GM21447 (cell line): ENCODE measurements at regions not wholly inside any gene's neighbourhood (a gene's known extent, or its start where the extent isn't known, plus 50 kb on each side); places are given as distances from the start of the nearest gene placed in this dataset.
"Not testable (repeated sequence)": the region's sequence is repeated elsewhere in the genome, so short reads cannot be mapped to it uniquely, and the experiment has no call there.

Experiments used
- ATAC-seq: cut with Tn5 transposase; IDR thresholded peaks from one replicate; pipeline ENCODE4 v1.9.1; 2021; ENCODE audit not compliant: unreplicated experiment

DNA sequence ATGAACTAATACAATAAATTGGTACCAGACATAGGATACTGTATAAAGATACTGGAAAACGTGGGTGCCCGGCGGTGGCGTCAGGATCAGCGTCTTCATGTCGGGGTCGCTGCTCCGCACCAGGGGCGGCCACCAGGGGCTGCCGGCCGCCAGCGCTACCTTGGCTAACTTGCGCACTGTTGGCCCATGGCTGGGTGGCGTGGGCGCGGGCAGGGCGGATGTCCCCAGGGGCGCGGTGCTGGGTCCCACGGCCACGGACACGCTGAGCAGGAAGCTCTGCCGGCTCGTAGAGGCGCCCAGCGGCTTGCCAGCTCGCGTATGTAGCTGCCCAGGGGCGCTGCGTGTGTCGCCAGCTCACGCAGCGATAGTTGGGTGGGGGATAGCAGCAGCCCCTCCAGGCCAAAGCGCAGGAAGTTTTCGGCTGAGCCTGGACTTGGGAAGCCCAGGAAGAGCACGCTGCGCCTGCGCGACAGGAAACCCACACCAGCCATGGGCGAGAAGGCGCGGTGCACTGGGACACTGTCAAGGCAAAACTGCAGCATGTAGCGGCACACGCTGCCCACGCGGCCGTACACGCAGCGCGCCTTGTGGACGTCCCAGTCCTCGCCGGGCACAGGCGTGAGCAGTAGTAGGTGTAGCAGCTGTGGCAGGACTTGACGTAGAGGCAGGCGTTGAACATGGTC, 299.9 kb downstream of the CCDC74A start:
- no peak for ATAC-seq

DNA sequence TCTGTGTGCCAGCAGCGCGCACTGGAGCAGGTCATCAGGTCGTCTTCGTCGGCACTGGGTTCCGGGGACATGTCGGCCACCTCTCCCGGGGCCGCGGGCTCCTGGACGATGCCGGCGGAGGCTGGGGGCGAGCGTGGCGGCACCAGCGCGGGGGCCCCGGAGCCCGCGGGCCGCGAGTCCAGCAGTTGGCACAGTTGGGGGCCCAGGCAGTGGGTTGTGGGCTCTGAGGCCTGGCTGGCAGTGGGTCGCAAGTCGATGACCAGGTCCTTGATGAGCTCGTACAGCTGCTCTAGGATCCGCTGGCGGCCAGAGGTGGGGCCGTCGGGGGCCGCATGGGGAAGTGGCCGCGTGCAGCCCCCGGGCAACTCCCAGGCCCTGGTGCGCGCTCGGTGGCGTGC, 300.5 kb downstream of the CCDC74A start:
- ATAC-seq = no peak

- ATAC-seq = not testable (repeated sequence)
These were observed 301.2 kb downstream of the CCDC74A start for GRCh38 chr2:131828633-131829455.

GRCh38 chr2:131829456-131830241, 302.0 kb downstream of the CCDC74A start:
- ATAC-seq = not testable (repeated sequence)

DNA sequence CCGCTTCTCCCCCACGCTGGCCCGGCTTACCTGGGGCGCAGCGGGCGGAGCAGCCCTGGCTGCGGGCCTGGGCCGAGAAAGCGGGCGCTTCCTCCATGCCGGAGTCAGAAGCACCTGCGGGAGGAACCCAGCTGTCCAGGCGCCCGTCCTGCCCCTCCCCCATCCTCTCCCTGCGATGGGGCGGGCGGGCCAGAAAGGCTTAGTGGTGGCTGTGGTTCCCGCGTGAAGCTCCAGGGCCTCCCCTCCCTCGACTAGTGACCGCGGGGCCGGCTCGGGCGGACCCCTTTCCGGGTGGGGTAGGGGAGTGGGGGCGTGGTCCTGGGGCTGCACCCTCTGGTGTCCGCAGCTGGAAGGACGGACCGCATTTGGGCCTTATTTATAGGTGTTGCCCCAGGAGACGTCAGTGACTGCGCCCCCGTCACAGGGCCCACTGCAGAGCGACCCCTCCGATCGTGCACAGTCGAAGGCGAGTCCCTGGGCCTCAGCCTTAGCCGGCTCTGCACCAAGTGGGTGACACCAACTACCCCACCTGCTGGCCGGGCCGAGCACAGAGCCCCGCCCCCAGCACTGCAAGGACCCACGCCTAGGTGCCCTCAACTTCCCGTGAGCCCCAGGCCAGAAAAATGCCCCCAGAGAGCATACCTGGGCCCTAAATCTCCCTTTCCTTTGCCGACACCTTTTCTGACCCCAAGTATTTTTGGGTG, 302.7 kb downstream of the CCDC74A start:
- not testable (repeated sequence) for ATAC-seq

DNA sequence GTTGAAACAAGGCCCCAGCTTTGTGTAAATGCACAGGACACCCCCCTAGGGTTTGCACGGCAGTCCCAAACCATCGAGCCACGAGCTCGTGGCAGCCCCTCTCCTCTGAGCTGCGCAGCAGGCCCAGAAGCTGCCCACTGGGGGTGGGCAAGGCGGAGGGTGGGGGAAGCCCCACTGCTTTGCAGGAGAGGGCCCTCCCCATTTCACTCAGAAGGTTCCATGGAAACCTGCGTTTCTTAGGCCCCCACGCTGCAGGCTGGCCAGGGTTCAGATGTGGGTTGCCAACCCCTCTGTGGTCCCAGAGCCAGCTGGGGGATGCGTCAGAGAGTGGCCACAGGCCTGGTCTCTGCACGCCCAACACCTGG, 303.2 kb downstream of the CCDC74A start:
- not testable (repeated sequence) for ATAC-seq

DNA sequence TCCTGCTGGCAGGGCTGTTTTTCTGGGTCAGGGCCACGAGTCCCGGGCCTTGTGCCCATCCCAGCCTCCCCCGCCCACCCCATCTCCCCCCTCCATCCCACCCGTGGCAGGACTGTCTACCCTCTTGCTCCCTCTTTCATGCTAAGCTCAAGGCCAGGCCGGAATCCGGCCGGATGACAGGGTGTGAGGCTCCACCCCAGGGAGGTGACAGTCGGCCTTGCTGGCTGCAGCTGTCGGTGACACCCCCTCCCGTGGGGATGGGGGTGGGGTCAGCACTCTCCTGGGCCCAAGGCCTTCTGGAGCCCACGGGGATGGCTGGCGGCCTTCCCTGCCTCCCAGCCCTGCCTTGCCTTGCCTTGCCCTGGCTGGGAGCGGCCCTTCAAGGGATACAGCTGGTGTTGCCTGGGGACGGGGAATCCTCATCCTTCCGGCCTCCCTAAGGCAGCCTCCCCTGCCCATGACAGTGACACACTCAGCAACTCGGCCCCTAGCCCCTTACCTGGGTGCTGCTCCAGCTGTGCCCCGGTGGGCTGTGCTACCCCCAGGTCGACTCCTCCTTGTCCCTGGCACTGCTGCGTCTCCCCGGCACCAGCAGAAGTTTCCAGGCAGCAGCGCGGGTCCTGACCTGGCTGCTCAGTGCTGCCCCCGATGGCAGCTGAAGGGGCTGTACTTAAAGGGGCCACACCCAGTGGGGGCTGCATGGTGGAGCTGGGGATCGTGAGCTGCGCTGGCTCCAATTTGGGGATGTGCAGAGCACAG, 303.9 kb downstream of the CCDC74A start:
- ATAC-seq = not testable (repeated sequence)

DNA sequence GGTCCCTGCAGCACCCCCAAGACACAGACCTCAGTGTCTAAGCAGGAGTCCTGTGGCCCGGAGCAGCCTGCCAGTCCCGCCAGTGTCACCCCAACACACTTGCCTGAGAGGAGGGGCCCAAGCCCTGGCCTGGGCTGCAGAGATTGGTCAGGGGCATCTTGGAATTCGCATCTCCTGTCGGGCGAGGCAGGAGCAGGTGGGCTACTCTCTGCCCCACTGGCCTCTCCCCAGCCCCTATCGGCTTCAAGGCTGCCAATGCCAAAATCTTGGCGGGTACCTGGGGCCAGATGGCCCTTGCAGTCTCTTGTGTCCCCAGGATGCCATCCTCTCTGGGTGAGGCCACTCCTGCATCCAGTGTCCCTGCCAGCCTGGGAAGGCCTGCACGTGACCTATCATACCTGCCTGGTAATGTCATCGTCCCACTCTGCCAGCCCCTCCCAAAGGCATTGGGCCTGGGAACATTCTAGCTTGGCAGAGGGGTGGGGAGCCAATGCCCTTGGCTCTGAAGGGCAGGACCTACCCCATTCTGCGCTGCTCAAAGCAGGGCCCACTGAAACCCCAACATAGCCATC, 304.6 kb downstream of the CCDC74A start:
- not testable (repeated sequence) for ATAC-seq

DNA sequence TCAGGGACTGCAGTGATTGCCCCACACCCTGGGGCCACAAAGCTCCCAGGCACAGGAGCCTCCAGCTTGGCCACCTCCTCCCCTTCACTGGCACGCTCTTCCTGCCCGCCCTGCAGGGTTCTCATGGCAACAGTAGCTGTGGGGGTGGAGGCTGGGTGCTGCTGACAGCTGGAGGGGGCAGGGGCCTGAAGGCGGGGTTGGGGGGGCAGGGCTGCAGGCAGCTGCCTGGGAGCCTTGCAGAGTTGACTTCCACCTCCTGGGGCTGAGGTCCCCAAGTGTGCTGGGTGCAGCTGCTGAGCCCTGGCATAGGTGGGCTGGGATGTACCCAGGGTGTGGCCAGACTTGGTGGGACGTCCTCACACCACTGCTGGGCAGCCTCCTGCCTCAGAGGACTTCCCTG, 305.2 kb downstream of the CCDC74A start:
- not testable (repeated sequence) for ATAC-seq

DNA sequence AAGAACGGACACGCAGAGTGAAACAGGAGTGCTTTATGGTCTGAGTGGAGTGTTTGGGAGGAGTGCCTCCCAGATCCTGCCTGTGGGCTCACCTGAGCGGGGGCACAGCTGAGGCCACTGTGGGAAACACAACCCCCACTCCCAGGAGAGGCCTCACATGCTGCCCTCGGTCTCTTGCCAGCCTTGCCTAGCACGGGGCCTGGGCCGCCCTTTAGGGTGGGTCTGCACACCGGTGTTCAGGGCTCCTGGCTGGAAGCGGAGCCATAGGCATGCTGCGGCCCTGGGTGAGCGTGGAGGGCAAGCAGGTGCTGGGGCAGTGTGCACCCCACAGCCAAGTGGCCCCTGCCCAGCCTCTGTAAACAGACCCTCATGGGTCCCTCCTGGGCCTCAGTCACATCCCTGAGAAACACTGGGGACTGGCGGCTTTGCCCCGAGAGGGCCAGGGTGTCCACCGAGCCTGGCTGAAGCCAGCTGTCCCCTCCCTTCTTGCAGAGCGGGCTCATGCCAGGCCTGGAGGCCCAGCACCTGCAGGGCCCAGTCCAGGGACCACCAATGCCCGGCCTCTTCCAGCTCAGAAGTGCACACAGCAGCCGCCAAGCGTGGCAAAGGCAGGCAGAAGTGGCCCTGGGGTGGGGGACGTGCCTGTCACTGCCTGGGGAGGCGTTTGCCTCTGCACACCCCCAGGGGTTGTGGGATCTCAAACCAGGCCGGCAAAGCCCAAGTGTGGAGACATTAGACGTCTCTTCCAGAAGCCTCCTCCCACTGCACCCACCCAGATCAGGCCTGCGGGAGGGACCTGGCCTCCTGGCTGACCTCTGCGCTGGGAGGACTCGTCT, 305.9 kb downstream of the CCDC74A start:
- ATAC-seq = not testable (repeated sequence)

DNA sequence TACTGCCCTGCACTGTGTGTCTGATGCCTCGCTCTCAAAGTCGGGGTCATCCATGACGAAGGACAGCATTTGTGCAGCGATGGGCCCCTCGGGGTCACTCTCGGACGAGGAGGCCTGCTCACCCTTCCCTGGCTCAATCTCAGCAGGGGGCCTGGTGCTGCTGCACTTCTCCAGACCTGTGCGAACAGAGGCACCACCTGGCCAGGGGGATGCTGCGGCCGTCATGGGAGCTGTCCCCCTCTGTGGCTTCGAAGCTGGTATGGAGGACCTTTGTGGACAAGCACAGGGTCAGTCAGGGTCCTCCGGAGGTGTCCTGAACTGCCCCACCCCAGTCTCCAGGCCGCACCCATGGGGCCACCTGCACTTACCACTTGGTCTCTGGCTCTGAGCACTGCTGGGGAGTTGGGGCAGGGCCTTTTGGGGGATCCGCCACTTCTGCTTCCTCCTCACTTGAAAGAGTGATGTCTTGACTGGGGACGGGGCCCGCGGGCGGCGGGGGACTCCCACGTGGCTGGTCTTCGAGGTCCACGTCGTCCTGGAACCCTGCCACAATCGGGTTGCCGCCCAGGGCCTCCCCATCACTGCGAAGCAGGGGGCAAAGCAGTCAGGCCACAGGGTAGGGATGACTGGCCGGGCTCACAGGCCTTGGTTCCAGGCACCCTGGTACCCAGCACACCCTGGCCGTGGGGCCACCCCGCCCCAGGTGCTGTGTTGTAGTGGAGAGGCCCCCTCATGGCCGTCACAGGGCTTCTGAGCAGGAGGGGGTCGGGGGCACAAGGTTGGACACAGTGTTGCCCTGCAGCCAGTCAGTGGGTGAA, 306.7 kb downstream of the CCDC74A start:
- ATAC-seq = not testable (repeated sequence)

DNA sequence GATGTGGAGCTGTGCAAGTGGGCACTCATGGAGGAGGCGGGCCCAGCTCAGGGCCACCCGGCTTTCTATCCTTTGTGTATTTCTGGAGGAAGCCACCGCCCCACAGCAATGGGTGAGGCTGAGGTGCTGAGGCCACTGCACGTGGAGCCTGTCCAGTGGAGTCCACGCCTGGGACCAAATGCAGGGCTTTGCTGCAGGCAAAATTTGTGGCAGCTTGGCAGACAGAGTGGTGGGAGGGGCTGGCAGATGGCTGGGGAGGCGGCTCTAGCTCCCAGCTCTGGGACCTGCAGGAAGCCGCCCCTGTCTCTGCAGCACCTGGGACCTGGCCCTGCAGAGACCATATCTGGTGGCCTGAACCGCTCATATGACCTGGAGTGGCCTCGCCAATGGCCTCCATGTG, 307.3 kb downstream of the CCDC74A start:
- ATAC-seq = not testable (repeated sequence)

DNA sequence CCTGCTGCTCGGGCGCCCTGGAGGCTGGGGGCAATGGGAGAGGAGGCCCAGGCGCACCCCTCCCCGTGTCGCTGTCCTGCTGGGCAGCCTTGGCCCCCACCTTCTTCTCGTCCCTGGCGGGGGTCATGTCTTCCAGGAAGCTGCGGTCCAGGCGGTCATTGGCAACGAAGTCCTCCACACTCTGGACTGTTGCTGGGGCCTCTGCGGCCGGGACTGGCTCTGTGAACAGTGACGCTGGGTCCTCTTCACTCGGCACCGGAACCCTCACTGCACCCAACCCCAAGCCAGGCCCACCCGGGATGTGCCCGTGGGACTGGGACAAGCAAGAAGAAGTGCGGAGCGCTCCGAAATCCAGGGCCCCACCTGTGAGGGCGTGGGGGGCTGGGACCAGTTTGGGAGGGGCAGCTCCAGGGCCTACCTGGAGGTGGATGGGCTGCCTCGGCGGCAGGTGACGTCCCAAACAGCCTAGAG, 308.0 kb downstream of the CCDC74A start:
- no peak for ATAC-seq

DNA sequence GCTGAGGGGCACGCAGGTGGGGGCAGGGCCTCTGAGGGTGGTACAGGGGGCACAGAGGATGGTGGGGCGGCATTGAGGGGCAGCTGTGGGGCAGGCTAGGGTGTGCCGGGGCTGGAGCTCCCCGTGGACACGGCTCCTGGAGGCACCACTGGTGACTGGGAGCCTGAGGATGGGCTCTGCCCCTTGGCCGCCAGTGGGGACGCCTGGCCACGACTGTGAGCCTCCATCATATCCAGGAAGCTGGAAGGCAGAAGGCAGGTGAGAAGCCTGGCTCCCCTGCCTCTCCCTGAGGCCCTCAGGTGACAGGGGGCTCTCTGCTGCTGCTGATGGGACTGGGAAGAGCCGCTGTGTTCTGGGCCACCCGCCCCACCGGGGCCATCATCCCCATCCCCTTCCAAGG, 308.4 kb downstream of the CCDC74A start:
- ATAC-seq = not testable (repeated sequence)

GRCh38 chr2:131844044-131844443, 316.4 kb downstream of the CCDC74A start:
- ATAC-seq = not testable (repeated sequence)

- not testable (repeated sequence) for ATAC-seq
These were observed 305.6 kb downstream of the ANKRD30BL start for GRCh38 chr2:131856202-131856601.

GRCh38 chr2:131858197-131858596, 303.6 kb downstream of the ANKRD30BL start:
- not testable (repeated sequence) for ATAC-seq
